MM.1S (cell line): ENCODE measurements at regions not wholly inside any gene's neighbourhood (a gene's known extent, or its start where the extent isn't known, plus 50 kb on each side); places are given as distances from the start of the nearest gene placed in this dataset.

Source experiments
- EZH2 ChIP-seq: fragments of 300-600 bp; sonication (generic); optimal IDR thresholded peaks from 2 replicates; pipeline ENCODE3; 2017; ENCODE audit warnings: low read depth, mild to moderate bottlenecking, antibody characterized with exemption, low read length, mixed read lengths
- TF ChIP-seq, protein P1 (sequence below): fragments of 300-600 bp; sonication (generic); IDR thresholded peaks from 2 replicates; pipeline ENCODE4 v1.5.1; 2016; ENCODE audit warnings: antibody characterized with exemption, low read length, mixed read lengths

DNA sequence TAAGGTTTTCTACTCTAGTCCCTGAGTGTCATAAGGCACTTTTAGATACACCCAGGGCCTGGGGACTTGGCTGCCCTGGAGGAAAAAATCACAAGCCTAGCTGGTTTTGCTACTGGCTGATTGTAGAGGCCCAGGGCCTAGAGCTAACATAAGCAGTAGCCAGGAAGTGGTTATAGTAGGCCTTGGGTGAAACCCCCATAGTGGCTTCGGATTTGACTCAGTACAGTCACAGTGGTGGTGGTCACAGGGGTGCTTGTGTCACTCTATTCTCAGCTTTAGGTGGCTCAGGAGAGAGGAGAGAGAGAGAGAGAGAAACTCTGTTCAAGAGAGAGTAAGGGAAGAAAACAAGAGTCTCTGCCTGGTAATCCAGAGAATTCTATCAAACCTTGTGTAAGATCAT is 194.5 kb upstream of the EDA2R start:
- TF ChIP-seq, protein P1, sequence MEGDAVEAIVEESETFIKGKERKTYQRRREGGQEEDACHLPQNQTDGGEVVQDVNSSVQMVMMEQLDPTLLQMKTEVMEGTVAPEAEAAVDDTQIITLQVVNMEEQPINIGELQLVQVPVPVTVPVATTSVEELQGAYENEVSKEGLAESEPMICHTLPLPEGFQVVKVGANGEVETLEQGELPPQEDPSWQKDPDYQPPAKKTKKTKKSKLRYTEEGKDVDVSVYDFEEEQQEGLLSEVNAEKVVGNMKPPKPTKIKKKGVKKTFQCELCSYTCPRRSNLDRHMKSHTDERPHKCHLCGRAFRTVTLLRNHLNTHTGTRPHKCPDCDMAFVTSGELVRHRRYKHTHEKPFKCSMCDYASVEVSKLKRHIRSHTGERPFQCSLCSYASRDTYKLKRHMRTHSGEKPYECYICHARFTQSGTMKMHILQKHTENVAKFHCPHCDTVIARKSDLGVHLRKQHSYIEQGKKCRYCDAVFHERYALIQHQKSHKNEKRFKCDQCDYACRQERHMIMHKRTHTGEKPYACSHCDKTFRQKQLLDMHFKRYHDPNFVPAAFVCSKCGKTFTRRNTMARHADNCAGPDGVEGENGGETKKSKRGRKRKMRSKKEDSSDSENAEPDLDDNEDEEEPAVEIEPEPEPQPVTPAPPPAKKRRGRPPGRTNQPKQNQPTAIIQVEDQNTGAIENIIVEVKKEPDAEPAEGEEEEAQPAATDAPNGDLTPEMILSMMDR, result no peak
- no peak for TF ChIP-seq EZH2
